GM23338 (cell line): ENCODE measurements at regions not wholly inside any gene's neighbourhood (a gene's known extent, or its start where the extent isn't known, plus 50 kb on each side); places are given as distances from the start of the nearest gene placed in this dataset.
A peak's percentile ranks its signal among the peaks of the same experiment; 100 is the strongest.

Experiments
- ATAC-seq: fragments of 200-7000 bp; cut with Tn5 transposase; 3 replicates; pipeline ENCODE4 v1.9.1; 2020
- DNase-seq: peaks from one replicate; pipeline ENCODE4 v3.0.0-alpha.2; 2015; ENCODE audit warnings: low spot score
- H2AFZ ChIP-seq: fragments of 200-600 bp; sonication (generic); 2 replicates; pipeline ENCODE4 v1.8.0; 2016; ENCODE audit warnings: antibody characterized with exemption, mild to moderate bottlenecking, moderate library complexity
- H3F3A ChIP-seq: fragments of 200-600 bp; sonication (generic); replicated peaks from 2 replicates; pipeline ENCODE4 v1.8.0; 2017; ENCODE audit warnings: antibody characterized with exemption, mixed run types, low read depth
- H3K27ac ChIP-seq: fragments of 200-600 bp; sonication (generic); 2 replicates; pipeline ENCODE4 v1.6.1; 2016; ENCODE audit warnings: low read depth
- H3K27me3 ChIP-seq: fragments of 200-600 bp; sonication (generic); 2 replicates; pipeline ENCODE4 v1.8.0; 2016; ENCODE audit warnings: mild to moderate bottlenecking, mixed run types, moderate library complexity; ENCODE audit not compliant: insufficient read depth
- H3K36me3 ChIP-seq: fragments of 200-600 bp; sonication (generic); 2 replicates; pipeline ENCODE4 v1.8.0; 2016; ENCODE audit warnings: mild to moderate bottlenecking; ENCODE audit not compliant: insufficient read depth
- H3K4me1 ChIP-seq: fragments of 200-600 bp; sonication (generic); 2 replicates; pipeline ENCODE4 v1.8.0; 2016; ENCODE audit warnings: mild to moderate bottlenecking, moderate library complexity; ENCODE audit not compliant: insufficient read depth
- H3K4me2 ChIP-seq: fragments of 200-600 bp; sonication (generic); 2 replicates; pipeline ENCODE4 v1.7.1; 2017; ENCODE audit warnings: mixed run types
- H3K4me3 ChIP-seq: fragments of 200-600 bp; sonication (generic); 2 replicates; pipeline ENCODE4 v1.6.1; 2016; ENCODE audit warnings: mixed run types
- H3K79me2 ChIP-seq: fragments of 200-600 bp; sonication (generic); replicated peaks from 2 replicates; pipeline ENCODE4 v1.8.0; 2017; ENCODE audit warnings: mild to moderate bottlenecking; ENCODE audit not compliant: insufficient read depth
- H3K9me2 ChIP-seq: fragments of 200-600 bp; sonication (generic); 2 replicates; pipeline ENCODE4 v1.8.0; 2017; ENCODE audit not compliant: insufficient read depth
- H4K20me1 ChIP-seq: fragments of 200-600 bp; sonication (generic); replicated peaks from 2 replicates; pipeline ENCODE4 v1.8.0; 2017; ENCODE audit warnings: mild to moderate bottlenecking; ENCODE audit not compliant: insufficient read depth
- H3K27ac Mint-ChIP-seq: 2 replicates; pipeline ENCODE4 v1.8.0; 2020; ENCODE audit warnings: inconsistent platforms, mild to moderate bottlenecking, moderate library complexity, mixed read lengths
- H3K27me3 Mint-ChIP-seq: 3 replicates; pipeline ENCODE4 v1.8.0; 2022; ENCODE audit warnings: low read depth, mild to moderate bottlenecking, moderate library complexity, mixed read lengths, inconsistent platforms; ENCODE audit not compliant: insufficient read depth, poor library complexity
- H3K36me3 Mint-ChIP-seq: 3 replicates; pipeline ENCODE4 v1.8.0; 2021; ENCODE audit warnings: low read depth, mild to moderate bottlenecking, inconsistent platforms, moderate library complexity, mixed read lengths
- H3K4me1 Mint-ChIP-seq: 3 replicates; pipeline ENCODE4 v1.8.0; 2020; ENCODE audit warnings: mild to moderate bottlenecking, inconsistent platforms, mixed read lengths
- H3K4me3 Mint-ChIP-seq: 3 replicates; pipeline ENCODE4 v1.8.0; 2021; ENCODE audit warnings: moderate library complexity, mild to moderate bottlenecking, inconsistent platforms, mixed read lengths
- H3K9me3 Mint-ChIP-seq: 3 replicates; pipeline ENCODE4 v1.8.0; 2020; ENCODE audit warnings: moderate library complexity, mild to moderate bottlenecking, inconsistent platforms, mixed read lengths
- CTCF ChIP-seq, 2 experiments: fragments of 200-600 bp in 1 of 2; sonication (generic) in 1 of 2; conservative IDR thresholded peaks; 2 replicates each; pipeline versions ENCODE4 v1.5.1 to v1.6.1; 2016 to 2017; ENCODE audit warnings: antibody characterized with exemption in 2 of 2, low read depth in 2 of 2, mild to moderate bottlenecking in 2 of 2, moderate library complexity in 1 of 2
- ETS1 ChIP-seq: IDR thresholded peaks from 2 replicates; pipeline ENCODE4 v1.6.1; 2016; ENCODE audit warnings: antibody characterized with exemption
- EZH2phosphoT487 ChIP-seq: fragments of 200-600 bp; sonication (generic); IDR thresholded peaks from one replicate; pipeline ENCODE4 v1.8.1; 2018; ENCODE audit warnings: antibody characterized with exemption; ENCODE audit not compliant: unreplicated experiment
- JUNB ChIP-seq: IDR thresholded peaks from one replicate; pipeline ENCODE4 v1.6.1; 2016; ENCODE audit warnings: antibody characterized with exemption; ENCODE audit not compliant: unreplicated experiment
- NANOG ChIP-seq: IDR thresholded peaks from 2 replicates; pipeline ENCODE4 v1.6.1; 2016; ENCODE audit warnings: antibody characterized with exemption, borderline replicate concordance
- POLR2AphosphoS5 ChIP-seq: IDR thresholded peaks from 2 replicates; pipeline ENCODE4 v1.6.1; 2016; ENCODE audit warnings: antibody characterized with exemption, low read depth
- REST ChIP-seq: IDR thresholded peaks from one replicate; pipeline ENCODE4 v1.6.1; 2018; ENCODE audit warnings: antibody characterized with exemption; ENCODE audit not compliant: unreplicated experiment
- ZNF114 ChIP-seq: fragments of 250-450 bp; sonication (Bioruptor Pico); IDR thresholded peaks from 2 replicates; pipeline ENCODE4 v1.5.0; 2020; ENCODE audit warnings: mild to moderate bottlenecking, moderate library complexity

- H4K20me1 ChIP-seq: peaks cover 17% of the 10 kb centered on the region
- no peaks in the 10 kb centered on the region for H3K27me3 ChIP-seq
- Mint-ChIP-seq H3K27me3 (peaks cover 18% of the 10 kb centered on the region), H3K4me1 (peaks cover 79% of the 10 kb centered on the region), H3K27ac (peak overlapping the region; percentile 47), H3K36me3 (peaks cover 28% of the 10 kb centered on the region), H3K4me3 (no peak overlapping the region), H3K9me3 (no peaks in the 10 kb centered on the region)
- H3K36me3 ChIP-seq: no peaks in the 10 kb centered on the region
- H3K79me2 ChIP-seq: peaks cover 94% of the 10 kb centered on the region
- H3K27ac ChIP-seq: peak overlapping the region; percentile 60; the same call in 1 of the 2 replicates
- peaks cover 12% of the 10 kb centered on the region; the same call in 1 of the 2 replicates for H3F3A ChIP-seq
- no peaks in the 10 kb centered on the region for H3K9me2 ChIP-seq
- no peak overlapping the region for H3K4me3 ChIP-seq
- no peak for ATAC-seq
- H3K4me2 ChIP-seq: peak overlapping the region; percentile 49
- TF ChIP-seq JUNB (no peak), POLR2AphosphoS5 (no peak)
- no peak for DNase-seq
- no peak overlapping the region for H2AFZ ChIP-seq
- H3K4me1 ChIP-seq: peaks cover 71% of the 10 kb centered on the region
These were observed 251.5 kb downstream of the SOX4 start for GRCh38 chr6:21845018-21845417.

GRCh38 chr6:21845439-21846140, 252.0 kb downstream of the SOX4 start:
- Mint-ChIP-seq H3K27me3 (peaks cover 20% of the 10 kb centered on the region), H3K27ac (no peak overlapping the region), H3K9me3 (no peaks in the 10 kb centered on the region), H3K36me3 (peaks cover 26% of the 10 kb centered on the region), H3K4me1 (peaks cover 74% of the 10 kb centered on the region), H3K4me3 (no peak overlapping the region)
- Histone ChIP-seq H3F3A (peaks cover 12% of the 10 kb centered on the region; the same call in 1 of the 2 replicates), H3K36me3 (no peaks in the 10 kb centered on the region), H3K27me3 (no peaks in the 10 kb centered on the region), H3K4me3 (no peak overlapping the region), H3K4me1 (peaks cover 66% of the 10 kb centered on the region), H3K9me2 (no peaks in the 10 kb centered on the region), H3K27ac (no peak overlapping the region), H4K20me1 (peaks cover 17% of the 10 kb centered on the region), H3K79me2 (peaks cover 94% of the 10 kb centered on the region), H3K4me2 (peak overlapping the region; percentile 51), H2AFZ (no peak overlapping the region)
- DNase-seq (no peak), ATAC-seq (no peak)
- TF ChIP-seq JUNB: no peak
- no peak for TF ChIP-seq ETS1
- TF ChIP-seq EZH2phosphoT487: no peak
- TF ChIP-seq ZNF114: no peak
- no peak for TF ChIP-seq CTCF (conservative IDR thresholded peaks at IDR 0.05; ENCODE audit: low read depth in 2 of 2)
- TF ChIP-seq NANOG: no peak
- no peak for TF ChIP-seq POLR2AphosphoS5
- TF ChIP-seq REST: no peak
